GM21619 (cell line): ENCODE measurements at regions not wholly inside any gene's neighbourhood (a gene's known extent, or its start where the extent isn't known, plus 50 kb on each side); places are given as distances from the start of the nearest gene placed in this dataset.

Source experiments
- ATAC-seq: cut with Tn5 transposase; IDR thresholded peaks from one replicate; pipeline ENCODE4 v1.9.1; 2021; ENCODE audit not compliant: unreplicated experiment

DNA sequence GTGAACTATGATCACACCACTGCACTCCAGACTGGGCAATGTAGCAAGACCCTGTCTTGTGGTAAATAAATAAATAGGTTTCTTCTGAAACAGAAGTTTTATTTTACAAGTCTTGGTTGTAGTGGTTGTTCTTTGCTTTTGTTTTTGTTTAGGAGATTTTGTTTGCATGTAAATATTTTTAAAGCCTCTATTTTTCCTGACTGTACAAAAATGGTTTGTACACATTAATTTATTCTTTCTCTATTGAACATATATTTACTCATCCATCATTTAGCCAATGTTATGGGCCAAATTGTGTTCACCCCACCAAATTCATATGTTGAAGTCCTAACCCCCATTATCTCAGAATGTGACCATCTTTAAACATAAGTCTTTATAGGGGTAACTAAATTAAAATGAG is 580.1 kb downstream of the EPHA4 start:
- ATAC-seq = no peak

DNA sequence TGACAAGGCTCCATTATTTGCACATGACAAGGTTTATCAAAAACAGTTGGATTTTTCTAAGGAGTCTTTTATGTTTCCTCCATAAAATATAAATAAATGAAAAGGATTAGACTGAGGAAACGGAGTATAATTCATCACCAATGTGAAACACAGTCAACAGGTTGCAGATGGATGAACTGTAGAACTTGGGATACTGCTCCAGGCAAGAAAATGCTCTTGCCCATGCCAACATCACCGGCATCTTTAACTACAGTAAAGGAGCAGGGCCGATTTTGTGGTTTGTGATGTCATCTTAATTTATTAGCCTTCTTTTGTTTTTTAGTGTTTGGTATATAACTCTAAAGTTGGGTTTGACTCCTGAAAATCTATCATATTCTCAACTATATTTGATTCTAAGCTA is 577.3 kb downstream of the EPHA4 start:
- no peak for ATAC-seq

DNA sequence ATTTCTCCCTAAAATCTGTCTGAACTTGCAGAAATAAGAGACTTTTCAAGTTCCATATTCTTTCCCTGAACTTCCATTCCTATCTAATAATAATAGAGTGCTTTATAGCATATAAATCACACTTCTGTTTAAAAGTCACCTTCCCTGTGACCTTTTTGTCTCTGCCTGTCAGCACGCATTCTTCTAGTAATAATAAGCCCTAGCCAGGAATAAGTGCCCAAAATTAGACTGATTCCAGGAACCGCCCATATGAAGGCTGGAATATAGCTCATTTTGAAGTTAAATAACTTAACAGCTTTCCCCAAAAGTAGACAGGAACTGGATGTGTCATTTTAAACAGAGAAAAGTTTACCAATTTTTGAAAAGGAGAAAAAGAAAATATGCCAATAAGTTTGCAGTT is 576.5 kb downstream of the EPHA4 start:
- no peak for ATAC-seq

DNA sequence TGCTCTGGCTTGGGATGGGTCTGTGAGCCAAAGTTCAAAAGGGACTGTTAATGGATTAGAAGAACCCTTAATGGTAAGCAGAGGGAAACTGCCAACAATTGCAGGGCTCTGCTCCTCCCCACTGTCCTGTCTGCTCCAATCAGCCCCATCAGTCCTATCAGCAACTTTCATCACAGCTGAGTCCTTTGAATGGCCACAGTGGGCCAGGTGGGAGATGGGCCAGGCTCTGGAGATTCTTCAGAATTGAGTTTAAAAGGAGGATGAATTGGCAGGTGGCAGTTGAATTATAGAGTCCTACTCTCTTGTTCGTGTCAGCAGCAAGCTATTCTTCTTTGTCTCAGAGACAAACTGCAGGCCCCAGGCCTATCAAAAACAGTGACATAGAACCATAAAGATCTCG is 573.9 kb downstream of the EPHA4 start:
- no peak for ATAC-seq

DNA sequence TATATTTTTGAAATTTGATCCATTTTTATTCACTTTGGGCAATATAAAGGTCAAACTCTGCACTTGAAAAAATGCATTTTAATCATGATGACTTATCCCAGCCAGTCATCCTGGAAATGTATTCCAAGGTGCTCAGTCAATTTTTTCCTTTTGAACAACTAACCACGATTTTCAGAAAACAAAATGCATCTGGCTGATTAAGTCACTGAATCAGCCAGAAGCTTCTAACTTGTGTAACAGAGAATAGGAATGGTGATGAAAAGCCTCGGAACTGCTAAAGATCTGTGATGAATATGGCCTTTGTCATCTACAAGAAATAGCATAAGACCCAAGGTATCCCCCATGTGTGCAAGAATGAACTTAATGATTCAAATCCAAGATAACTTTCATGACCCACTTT is 572.7 kb downstream of the EPHA4 start:
- ATAC-seq = no peak

DNA sequence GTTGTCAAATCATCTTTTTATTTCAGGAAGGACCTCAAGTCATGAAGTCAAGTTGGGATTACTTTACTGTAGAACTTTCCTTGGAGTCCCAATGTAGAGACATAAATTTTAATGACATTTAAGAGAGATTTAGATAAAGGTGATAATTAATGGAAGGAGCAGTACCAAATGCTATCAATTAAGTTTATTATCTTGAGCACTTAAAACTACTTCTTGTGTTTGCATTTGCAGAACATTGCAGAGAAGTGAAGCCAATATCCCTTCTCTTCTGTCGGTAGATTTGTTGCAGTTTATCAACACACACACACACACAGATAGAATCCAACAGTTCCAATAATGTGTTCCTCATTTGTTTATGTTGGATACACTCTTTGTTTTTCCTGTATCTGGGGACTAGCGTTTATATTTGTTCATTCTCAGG is 570.7 kb downstream of the EPHA4 start:
- ATAC-seq = no peak

DNA sequence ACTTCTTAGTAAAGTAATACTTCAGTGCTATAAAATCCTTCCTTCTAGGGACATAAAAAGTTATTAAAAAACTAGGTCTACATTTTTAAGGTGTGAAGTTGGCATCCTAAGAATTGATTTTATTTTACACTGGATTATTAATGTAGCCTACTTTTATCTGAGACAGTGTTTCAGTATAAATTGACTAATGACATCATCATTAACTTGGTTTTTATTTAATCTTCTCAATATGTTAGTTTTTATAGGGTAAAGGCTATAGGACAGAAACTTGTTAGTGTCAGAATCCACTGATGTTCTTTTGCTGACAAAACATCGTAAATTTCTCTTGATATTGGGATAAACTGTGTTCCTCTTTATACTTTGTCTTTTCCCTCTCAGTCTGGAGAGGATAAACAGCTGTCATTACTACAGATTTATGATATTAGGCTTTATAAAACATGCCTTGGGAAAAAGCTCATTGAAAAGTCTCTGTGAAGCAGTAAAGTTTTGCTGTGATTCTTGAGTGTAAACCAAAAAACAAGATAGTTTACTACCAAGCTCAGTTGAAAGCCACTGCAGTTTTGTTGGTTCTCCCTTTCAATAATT is 569.9 kb downstream of the EPHA4 start:
- no peak for ATAC-seq

DNA sequence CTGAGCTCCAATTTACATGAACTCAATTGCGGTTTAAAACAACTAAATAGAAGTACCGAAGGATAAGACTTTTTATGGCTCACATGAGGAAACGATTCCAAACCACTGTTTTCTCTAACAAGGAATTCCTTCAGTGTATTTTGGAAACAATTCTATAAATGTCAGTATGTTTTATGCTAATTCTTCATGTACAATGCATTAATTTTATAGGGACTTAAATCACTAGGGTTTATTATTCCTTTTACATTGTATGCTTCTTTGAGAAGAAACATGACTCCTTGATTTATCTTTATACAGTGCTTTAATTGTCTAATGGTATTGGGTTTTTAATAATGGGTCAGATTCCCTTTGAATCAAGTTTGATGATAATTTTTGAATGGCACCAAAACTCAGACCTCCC is 566.8 kb downstream of the EPHA4 start:
- ATAC-seq = no peak

DNA sequence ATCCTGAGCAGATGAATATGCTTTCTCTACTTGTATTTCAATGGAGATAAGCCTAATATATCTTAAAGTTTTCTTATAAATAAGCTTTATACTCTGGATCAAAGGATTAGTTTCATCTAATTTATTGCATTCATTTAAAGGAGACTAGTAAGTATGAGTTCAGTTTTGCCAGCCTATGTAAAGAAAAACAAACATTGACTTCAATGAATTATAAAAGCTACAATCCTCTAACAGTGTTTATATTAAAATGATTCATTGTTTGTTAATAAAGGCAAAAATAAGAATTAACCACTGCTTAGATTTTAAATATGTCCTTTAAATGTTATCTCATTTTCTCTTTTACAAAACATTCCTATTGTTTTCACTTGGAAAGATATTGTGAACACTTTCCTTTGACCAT is 566.0 kb downstream of the EPHA4 start:
- ATAC-seq = no peak

DNA sequence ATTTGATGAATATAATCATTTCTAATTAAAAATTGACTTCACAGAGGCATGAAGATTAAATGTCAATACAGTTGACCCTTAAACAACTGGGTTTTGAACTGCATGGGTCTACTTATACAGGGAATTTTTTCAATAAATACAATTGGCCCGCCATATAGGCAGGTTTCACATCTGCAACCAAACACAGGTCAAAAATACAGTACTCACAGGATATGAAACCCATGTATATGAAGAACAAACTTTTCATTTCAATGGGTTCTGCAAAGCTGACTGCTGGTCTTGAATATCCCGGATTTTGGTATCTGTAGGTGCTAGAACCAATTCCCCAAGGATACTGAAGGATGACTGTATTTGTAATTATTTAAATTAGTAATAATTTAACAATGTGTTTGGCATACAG is 555.6 kb downstream of the EPHA4 start:
- no peak for ATAC-seq

DNA sequence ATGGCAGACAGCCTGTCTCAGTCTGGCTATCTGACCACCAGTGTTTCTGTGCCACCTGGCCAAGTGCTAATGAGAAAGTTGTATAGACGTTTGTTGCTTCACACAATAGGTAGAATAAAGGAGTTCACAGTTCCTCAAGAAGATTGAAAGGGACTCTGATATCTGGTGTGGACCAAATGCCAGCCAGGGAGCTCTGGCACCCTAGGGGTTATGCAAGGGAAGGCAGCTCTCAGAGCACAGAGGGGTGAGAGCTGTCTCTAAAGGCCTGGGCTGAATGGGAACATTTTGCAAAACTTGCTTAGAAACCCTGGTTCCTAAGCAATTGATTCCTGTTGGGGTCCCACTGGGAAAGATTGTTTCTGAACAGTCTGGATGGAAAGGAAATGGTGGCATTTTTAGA is 553.8 kb downstream of the EPHA4 start:
- no peak for ATAC-seq

DNA sequence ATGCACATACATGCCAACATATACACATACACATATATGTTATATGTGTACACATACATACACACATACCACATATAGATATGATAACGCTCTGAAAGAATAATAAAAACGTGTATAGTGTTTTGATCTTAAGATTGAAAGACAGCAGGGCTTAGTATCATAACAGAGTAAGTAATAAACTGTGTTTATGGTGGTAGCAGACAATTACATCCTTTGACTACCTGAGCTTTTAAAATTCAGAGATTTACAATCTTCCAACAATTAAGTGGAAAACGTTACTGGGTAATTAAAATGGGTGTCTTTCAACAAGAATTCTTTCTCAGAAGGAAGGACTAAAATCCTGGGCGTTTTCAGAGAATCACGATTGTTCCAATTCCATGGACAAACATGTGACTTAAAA is 552.4 kb downstream of the EPHA4 start:
- no peak for ATAC-seq

DNA sequence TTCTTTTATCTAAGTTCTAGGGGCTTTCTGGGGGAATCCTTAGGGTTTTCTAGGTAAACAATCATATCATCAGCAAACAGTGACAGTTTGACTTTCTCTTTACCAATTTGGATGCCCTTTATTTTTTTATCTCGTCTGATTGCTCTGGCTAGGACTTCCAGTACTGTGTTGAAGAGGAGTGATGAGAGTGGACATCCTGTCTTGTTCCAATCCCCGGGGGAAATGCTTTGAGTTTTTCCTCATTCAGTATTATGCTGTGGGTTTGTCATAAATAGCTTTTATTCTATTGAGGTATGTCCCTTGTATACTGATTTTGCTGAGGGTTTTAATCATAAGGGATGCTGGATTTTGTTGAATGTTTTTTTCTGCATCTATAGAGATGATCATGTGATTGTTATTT is 549.5 kb downstream of the EPHA4 start:
- no peak for ATAC-seq

DNA sequence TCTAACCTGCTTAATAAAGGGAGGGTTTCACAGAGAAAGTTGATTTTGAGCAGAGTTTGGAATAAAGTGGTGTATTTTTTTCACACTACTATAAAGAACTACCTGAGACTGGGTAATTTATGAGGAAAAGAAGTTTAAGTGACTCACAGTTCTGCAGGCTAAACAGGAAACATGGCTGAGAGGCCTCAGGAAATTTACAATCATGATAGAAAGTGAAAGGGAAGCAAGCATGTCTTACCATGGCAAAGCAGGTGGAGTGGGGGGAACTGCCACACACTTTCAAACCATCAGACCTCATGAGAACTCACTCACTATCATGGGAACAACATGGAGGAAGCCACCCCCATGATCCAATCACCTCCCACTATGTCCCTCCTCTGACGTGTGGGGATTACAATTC is 546.7 kb downstream of the EPHA4 start:
- ATAC-seq = no peak

DNA sequence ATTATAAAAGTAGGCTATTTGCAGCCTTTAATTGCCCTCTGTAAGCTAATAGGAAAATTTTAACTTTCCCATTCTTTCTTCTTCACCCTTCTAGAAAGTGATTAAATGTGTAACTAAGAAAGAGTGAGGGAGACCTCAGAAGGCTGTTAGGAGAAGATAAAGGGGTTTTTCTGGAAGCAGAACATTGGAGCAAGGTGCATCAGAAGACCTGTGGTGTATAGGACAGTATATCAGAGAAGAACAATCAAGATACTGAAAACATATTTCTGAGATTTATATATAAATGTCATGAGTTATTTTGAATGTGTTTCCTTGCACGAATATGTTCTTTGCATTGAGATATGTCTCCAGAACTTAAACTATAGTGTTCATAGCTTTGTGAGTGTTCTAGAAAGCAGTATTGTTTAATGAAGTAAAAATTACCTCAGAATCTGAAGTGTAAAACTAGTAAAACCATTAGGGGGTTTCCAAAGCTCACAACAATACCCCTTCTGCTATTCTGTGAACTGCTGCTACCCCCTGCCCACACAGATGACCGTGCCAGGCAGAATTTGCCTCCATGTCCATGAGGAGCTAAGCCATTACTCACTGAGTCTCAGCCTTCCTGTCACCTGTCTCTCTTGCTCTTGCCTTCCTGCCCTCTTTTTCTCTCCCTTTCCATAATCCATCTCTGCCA is 537.9 kb downstream of the EPHA4 start:
- ATAC-seq = no peak

DNA sequence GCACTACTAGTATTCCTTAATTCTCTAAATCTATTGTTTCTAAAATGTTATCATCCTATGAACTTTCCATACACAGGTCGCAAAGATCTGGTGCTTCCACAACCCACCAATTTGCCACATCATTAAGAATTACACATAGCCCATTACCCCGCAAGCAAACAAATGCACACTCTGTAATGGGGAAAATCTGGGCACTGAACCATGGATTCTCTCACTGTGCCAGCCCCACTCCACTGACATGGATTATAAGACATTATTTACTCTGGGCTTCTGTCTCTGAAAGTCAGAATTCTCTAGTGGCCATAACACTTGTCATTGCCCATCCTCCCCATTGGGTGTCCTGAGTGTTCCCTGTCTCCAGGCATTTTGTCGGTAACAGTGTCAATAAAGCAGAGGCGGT is 537.1 kb downstream of the EPHA4 start:
- ATAC-seq = no peak

DNA sequence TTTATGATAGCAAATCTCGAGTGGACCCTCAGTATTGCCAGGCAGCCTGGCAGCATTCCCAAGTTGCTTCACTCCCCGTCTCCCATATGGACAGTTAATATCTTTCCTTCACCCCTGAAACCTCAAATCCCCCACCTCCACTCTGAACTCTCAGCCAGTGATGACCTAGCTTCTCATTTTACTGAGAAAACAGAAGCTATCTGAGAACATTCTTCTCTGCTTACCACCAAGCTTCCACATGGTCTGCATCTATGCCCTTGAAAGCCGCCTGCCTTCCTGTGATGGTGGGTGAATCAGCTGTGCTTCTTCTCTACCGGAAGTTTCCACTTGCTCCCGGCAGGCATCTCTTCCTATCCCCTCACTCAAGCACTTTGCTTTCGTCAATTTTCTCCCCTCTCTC is 529.2 kb downstream of the EPHA4 start:
- ATAC-seq = no peak

DNA sequence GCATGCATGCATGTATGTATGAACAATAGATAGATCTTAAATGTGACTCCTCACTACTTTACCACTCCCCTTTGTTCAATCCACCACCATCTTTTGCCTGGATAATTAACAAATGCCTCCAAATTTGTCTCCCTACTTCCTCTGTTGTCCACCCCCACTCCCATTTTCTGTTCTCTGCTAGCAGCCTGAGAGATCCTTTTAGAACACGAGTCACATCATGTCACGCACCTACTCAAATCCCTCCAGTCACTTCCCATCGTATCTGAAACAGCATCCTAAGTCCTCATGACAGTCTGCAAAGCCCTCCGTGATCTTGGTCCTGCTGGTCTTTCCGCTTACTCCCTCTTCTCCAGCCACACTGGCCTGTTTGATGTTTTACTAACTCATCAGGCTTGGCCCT is 527.3 kb downstream of the EPHA4 start:
- no peak for ATAC-seq

DNA sequence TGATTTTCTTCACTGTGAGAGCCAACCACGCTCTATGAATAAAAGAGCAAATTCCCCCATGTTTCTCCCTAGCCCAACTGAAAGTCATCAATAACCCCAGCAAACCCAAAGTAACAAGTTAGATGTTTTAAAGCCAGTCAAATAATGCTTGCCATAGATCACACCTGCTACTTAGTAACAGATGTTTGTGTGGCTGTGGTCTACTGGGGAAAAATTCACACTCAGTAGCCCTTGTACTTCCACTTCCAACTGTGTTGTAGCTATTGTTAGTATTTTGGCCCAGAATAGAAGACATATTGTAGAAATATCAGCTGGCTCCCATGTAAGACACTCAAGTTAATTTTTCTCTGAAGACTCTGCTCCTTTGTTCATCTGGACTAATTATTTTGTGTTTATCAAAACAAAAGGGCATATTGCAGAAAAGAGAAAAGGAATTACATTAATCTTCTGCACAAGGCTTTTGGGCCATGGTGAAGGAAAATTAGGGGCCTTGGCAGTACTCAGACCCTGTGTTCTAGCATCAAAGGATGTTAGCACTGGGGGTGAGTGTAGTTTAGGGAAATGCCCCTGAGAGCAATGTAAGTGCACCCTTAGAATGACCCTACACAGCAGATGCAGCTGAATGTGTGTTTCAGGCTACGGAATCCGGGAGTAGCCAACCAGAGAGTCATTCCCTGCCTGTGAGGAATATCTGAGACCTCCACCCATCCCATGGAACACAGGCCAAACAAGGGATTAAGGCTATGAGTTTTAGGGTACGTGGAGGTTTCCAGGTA is 521.9 kb downstream of the EPHA4 start:
- ATAC-seq = peak; percentile 65

DNA sequence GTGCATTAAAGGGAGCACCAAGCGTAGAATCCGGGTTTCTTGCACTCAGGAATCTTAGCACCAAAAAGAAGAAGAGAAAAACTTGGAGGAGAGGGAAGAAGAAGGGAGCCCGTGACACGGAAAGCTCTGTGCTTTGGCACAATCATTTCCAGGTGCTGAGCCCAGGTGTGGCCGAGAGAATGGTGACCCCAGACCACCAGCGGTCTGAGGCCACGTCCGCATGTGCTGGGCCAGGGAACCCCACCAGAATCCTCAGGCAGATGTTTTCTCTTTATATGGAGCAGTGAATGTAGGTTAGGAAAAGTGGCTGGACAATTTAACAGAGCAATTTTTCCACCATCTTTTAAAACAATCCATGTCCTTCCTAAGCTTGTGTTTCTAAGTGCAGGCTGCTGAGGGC is 520.9 kb downstream of the EPHA4 start:
- ATAC-seq = no peak

DNA sequence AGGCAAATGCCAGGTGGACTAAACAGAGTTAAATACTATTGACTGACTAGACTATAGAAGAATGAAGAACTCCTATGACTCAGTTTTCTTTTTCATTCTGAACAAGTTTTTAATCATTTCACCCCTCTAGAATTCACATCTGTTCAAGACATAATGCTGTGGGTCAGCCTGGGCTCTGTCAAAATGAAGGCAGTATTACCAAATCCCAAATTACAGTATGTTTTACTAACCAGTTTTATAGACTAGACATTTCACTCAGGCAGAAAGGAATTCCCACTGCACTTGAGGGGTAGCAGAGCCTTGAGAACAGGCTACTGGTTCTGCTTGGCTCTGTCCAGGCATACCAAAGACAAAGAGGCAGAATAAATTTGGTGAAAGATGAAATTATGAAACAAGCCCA is 511.7 kb downstream of the EPHA4 start:
- no peak for ATAC-seq

DNA sequence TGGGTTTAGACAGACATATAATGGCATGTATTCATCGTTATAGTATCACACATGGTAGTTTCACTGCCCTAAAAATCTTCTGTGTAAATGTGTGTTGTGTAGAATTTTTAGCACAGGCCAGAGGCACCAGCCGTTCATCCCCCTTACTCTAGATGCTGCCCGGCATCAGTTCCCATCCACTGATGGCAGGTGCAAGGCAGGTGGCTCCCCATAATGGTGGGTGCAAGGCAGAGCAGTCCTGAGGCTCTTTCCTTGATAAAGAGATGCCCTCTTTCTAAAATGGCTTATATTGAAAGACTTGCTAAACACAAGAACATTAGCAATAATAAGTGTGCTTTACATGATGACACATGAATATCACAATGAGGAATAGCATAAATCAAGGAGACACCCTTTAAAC is 508.5 kb downstream of the EPHA4 start:
- no peak for ATAC-seq
